ENCODE measurements at regions not wholly inside any gene's neighbourhood (a gene's known extent, or its start where the extent isn't known, plus 50 kb on each side); places are given as distances from the start of the nearest gene placed in this dataset.

DNA sequence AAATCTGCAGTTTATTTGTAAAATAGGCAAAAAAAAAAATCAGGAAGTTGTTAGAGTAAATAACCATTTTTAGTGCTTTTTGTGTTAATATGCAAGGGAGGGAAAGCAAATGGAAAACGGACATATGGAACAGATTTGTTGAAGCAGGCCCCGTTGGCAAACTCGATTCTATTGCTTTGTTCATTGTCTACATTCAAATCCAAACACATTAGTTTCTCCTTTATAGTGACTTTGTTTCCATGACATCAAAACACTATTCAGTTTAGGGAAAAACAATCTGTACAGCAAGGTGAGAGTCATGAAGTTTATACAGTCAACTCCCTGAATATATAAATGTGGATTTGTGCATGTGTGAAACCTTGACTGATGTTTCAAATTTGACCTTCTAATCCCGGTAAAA lies 142.2 kb downstream of the FAM47A start:
- TF ChIP-seq, protein P1, sequence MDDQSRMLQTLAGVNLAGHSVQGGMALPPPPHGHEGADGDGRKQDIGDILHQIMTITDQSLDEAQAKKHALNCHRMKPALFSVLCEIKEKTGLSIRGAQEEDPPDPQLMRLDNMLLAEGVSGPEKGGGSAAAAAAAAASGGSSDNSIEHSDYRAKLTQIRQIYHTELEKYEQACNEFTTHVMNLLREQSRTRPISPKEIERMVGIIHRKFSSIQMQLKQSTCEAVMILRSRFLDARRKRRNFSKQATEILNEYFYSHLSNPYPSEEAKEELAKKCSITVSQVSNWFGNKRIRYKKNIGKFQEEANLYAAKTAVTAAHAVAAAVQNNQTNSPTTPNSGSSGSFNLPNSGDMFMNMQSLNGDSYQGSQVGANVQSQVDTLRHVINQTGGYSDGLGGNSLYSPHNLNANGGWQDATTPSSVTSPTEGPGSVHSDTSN (IDR thresholded peaks at IDR 0.05; ENCODE audit: insufficient replicate concordance, low read depth, low read length) = no peak
- no peak for TF ChIP-seq LARP7 (IDR thresholded peaks at IDR 0.05)
- TF ChIP-seq EZH2 (IDR thresholded peaks at IDR 0.05; ENCODE audit: borderline replicate concordance, control insufficient read depth, low read depth, low read length) = no peak
